ENCODE measurements at regions not wholly inside any gene's neighbourhood (a gene's known extent, or its start where the extent isn't known, plus 50 kb on each side); places are given as distances from the start of the nearest gene placed in this dataset.

GRCh38 chr14:84804895-84805294 lies 725.0 kb upstream of the FLRT2 start:
- DNase-seq (ENCODE audit: low read depth): no peak
- TF ChIP-seq, protein P1, sequence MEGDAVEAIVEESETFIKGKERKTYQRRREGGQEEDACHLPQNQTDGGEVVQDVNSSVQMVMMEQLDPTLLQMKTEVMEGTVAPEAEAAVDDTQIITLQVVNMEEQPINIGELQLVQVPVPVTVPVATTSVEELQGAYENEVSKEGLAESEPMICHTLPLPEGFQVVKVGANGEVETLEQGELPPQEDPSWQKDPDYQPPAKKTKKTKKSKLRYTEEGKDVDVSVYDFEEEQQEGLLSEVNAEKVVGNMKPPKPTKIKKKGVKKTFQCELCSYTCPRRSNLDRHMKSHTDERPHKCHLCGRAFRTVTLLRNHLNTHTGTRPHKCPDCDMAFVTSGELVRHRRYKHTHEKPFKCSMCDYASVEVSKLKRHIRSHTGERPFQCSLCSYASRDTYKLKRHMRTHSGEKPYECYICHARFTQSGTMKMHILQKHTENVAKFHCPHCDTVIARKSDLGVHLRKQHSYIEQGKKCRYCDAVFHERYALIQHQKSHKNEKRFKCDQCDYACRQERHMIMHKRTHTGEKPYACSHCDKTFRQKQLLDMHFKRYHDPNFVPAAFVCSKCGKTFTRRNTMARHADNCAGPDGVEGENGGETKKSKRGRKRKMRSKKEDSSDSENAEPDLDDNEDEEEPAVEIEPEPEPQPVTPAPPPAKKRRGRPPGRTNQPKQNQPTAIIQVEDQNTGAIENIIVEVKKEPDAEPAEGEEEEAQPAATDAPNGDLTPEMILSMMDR (IDR thresholded peaks at IDR 0.05; ENCODE audit: insufficient read depth, low read length, severe bottlenecking): no peak
- H3K4me3 ChIP-seq (ENCODE audit: low read depth, low read length): no peak overlapping the region
- no peak for FAIRE-seq
- H3K27me3 ChIP-seq (ENCODE audit: control insufficient read depth, insufficient read depth, low read length): no peaks in the 10 kb centered on the region
- no peaks in the 10 kb centered on the region for H3K36me3 ChIP-seq (ENCODE audit: control insufficient read depth, insufficient read depth, low read length)

- FAIRE-seq: no peak
- H3K36me3 ChIP-seq (ENCODE audit: control insufficient read depth, insufficient read depth, low read length): no peaks in the 10 kb centered on the region
- no peak for DNase-seq (ENCODE audit: low read depth)
- H3K27me3 ChIP-seq (ENCODE audit: control insufficient read depth, insufficient read depth, low read length): no peaks in the 10 kb centered on the region
- H3K4me3 ChIP-seq (ENCODE audit: low read depth, low read length): no peak overlapping the region
- TF ChIP-seq, protein P1 (IDR thresholded peaks at IDR 0.05; ENCODE audit: insufficient read depth, low read length, severe bottlenecking): no peak
These were observed 723.8 kb upstream of the FLRT2 start for GRCh38 chr14:84806181-84806580.

DNA sequence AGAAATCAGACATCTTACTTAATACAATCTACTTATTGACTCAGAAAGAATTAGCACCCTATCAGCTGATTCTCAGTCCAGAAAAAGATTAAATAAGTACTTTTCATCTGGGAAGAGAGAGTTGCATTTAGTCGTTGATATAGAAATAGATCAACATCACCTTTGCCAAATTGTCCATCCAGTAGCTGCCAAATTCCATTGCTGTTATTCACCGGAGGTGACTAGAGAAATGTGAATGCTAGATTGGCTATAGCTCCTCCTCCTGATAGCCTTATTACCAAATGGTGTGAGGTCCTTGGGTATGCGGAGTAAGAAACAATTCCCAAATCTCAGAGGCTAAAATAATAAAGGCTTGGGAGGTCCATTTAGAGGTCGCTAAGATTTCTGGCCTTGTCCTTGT lies 723.3 kb upstream of the FLRT2 start:
- TF ChIP-seq, protein P1 (IDR thresholded peaks at IDR 0.05; ENCODE audit: insufficient read depth, low read length, severe bottlenecking): no peak
- no peaks in the 10 kb centered on the region for H3K27me3 ChIP-seq (ENCODE audit: control insufficient read depth, insufficient read depth, low read length)
- FAIRE-seq (no peak), DNase-seq (ENCODE audit: low read depth) (peak; percentile 72)
- no peak overlapping the region for H3K4me3 ChIP-seq (ENCODE audit: low read depth, low read length)
- no peaks in the 10 kb centered on the region for H3K36me3 ChIP-seq (ENCODE audit: control insufficient read depth, insufficient read depth, low read length)

DNA sequence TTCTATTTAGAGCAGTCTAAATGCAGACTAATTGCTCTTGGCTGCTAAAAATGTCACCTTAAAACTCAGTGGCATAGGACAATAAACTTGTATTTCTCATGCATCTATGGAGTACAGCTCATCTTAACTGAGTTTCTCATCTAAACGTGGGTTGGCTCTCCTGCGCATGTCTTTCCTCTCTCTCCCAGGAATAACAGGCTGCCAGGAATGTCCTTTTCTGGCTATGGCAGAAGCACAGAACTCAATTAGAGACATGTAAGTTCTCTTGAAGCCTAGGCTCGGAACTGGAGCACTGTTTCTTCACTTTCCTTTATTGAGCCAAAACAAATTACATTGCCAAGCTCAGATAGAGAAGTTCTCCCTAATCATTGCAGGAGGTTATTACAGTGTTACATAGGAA lies 722.3 kb upstream of the FLRT2 start:
- FAIRE-seq (no peak), DNase-seq (ENCODE audit: low read depth) (no peak)
- H3K4me3 ChIP-seq (ENCODE audit: low read depth, low read length): no peak overlapping the region
- H3K27me3 ChIP-seq (ENCODE audit: control insufficient read depth, insufficient read depth, low read length): no peaks in the 10 kb centered on the region
- no peaks in the 10 kb centered on the region for H3K36me3 ChIP-seq (ENCODE audit: control insufficient read depth, insufficient read depth, low read length)
- TF ChIP-seq, protein P1 (IDR thresholded peaks at IDR 0.05; ENCODE audit: insufficient read depth, low read length, severe bottlenecking): no peak

DNA sequence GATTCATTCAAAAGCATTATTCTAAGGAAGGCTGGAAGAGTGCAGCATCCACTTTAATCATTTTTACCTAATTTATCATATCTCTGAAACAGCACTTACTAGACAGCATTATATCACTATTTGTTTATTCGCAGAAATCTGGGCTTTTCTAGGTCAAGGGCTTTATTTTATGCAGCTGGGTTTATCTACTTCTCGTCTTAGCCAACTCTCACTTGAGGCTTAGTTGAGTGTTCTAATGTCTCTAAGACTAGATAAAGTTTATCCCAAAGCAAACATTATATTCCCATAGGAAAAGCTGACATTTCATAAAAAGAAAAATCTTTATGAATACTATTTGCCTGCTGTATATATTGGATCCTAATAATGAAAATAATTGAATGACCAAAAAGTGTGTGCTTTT lies 720.8 kb upstream of the FLRT2 start:
- no peak for DNase-seq (ENCODE audit: low read depth)
- Histone ChIP-seq H3K36me3 (ENCODE audit: control insufficient read depth, insufficient read depth, low read length) (no peaks in the 10 kb centered on the region), H3K4me3 (ENCODE audit: low read depth, low read length) (no peak overlapping the region), H3K27me3 (ENCODE audit: control insufficient read depth, insufficient read depth, low read length) (no peaks in the 10 kb centered on the region)
- TF ChIP-seq, protein P1 (IDR thresholded peaks at IDR 0.05; ENCODE audit: insufficient read depth, low read length, severe bottlenecking): no peak
- FAIRE-seq: no peak

DNA sequence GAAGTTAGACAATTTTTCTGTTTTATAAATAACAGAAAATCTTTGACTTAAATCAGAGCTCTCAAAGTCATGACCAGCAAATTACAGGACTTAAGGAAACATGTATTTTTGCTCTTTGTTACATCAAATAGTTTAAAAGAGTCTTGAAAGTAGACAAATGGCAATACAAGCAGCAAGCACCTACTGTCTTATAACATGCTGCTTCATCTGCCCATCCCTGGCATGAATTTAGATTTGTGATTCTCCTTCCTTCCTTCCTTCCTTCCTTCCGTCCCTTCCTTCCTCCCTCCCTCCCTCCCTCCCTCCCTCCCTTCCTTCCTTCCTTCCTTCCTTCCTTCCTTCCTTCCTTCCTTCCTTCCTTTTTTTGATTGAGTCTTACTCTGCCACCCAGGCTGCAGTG lies 715.6 kb upstream of the FLRT2 start:
- Histone ChIP-seq H3K27me3 (ENCODE audit: control insufficient read depth, insufficient read depth, low read length) (no peaks in the 10 kb centered on the region), H3K36me3 (ENCODE audit: control insufficient read depth, insufficient read depth, low read length) (no peaks in the 10 kb centered on the region), H3K4me3 (ENCODE audit: low read depth, low read length) (no peak overlapping the region)
- no peak for DNase-seq (ENCODE audit: low read depth)
- TF ChIP-seq, protein P1 (IDR thresholded peaks at IDR 0.05; ENCODE audit: insufficient read depth, low read length, severe bottlenecking): no peak
- FAIRE-seq: no peak
